ENCODE measurements at regions not wholly inside any gene's neighbourhood (a gene's known extent, or its start where the extent isn't known, plus 50 kb on each side); places are given as distances from the start of the nearest gene placed in this dataset.

DNA sequence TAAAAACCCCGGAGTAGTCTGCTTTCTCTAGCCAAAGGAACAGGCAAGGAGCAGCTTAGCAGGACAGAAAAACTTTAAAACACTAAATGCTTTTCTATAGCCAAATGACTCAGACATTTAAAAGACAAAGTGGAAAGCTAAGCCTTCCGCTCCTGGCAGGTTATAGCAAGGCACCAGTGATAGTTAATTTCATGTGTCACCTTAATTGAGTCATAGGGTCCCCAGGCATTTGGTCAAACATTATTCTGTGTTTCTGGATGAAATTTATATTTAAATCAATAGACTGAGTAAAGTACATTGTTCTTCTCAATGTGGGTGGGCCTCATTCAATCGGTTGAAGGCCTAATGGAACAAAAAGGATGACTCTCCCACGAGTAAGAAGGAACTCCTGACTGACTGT is 885.7 kb upstream of the ADGRL3 start:
- in situ Hi-C loops (cut with HindIII; ENCODE audit: low sequenced_read_pairs): no loop called here
- no peak for DNase-seq (ENCODE audit: low read depth)
- no peak overlapping the region for H3K4me3 ChIP-seq (ENCODE audit: low read depth, low read length)
- TF ChIP-seq, protein P1, sequence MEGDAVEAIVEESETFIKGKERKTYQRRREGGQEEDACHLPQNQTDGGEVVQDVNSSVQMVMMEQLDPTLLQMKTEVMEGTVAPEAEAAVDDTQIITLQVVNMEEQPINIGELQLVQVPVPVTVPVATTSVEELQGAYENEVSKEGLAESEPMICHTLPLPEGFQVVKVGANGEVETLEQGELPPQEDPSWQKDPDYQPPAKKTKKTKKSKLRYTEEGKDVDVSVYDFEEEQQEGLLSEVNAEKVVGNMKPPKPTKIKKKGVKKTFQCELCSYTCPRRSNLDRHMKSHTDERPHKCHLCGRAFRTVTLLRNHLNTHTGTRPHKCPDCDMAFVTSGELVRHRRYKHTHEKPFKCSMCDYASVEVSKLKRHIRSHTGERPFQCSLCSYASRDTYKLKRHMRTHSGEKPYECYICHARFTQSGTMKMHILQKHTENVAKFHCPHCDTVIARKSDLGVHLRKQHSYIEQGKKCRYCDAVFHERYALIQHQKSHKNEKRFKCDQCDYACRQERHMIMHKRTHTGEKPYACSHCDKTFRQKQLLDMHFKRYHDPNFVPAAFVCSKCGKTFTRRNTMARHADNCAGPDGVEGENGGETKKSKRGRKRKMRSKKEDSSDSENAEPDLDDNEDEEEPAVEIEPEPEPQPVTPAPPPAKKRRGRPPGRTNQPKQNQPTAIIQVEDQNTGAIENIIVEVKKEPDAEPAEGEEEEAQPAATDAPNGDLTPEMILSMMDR (IDR thresholded peaks at IDR 0.05; ENCODE audit: low read depth, low read length, missing control alignments): no peak

DNA sequence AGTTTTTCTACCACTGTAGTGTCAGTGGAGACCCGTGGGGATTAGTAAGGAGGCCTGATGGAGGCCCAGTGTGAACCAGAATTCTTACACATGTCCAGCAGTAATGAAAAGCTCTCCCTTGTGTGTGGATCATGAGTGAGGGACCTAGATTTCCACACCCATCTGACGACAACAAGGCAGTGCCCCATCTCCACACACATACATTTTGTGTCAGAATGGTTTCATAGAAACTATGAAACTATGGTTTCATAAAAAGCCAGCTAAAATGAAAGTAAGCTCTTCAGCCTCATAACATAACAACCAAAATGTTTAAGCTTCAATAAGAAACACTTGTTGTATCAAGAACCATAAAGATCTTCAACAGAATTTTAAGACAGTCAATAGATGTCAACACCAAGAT is 884.5 kb upstream of the ADGRL3 start:
- no peak for DNase-seq (ENCODE audit: low read depth)
- TF ChIP-seq, protein P1 (IDR thresholded peaks at IDR 0.05; ENCODE audit: low read depth, low read length, missing control alignments): no peak
- in situ Hi-C loops (cut with HindIII; ENCODE audit: low sequenced_read_pairs): no loop called here
- H3K4me3 ChIP-seq (ENCODE audit: low read depth, low read length): no peak overlapping the region

DNA sequence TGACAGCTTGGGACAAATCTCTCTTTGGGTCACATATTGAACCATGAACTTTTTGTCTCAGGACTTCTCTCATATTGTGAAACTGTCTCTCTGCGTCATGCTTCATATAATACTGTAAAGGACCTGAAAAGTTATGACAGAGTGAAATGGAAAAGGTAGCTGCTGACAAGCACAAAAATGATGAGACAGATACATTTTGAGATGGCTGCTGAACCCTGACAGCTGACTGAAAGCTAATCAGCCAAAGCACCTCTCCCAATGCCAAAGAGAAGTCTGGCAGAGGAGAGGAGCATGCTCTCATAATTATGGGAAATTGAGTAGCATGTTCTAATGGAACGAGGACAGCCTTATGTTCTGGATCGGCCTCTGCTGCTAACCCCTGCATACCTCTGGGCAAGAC is 873.4 kb upstream of the ADGRL3 start:
- no peak for DNase-seq (ENCODE audit: low read depth)
- TF ChIP-seq, protein P1 (IDR thresholded peaks at IDR 0.05; ENCODE audit: low read depth, low read length, missing control alignments): no peak
- H3K4me3 ChIP-seq (ENCODE audit: low read depth, low read length): no peak overlapping the region
- in situ Hi-C loops (cut with HindIII; ENCODE audit: low sequenced_read_pairs): no loop called here

DNA sequence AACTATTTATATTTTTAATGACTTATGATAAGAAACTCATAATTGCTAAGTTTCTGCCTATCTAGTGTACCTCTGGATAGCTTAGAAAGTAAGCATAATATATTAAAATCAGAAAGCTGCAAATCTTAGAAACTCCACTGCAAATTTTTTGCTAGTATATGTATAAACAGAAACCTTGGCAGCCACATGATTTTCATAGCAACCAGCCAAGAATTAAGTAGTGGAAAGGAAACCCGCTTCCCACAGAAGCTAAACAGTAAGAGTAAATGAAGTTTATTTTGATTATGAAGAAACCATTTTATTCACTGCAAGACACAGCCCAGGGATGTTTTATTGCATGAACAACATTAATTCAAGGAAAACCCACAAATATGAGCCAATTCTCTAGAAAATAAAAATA is 872.5 kb upstream of the ADGRL3 start:
- in situ Hi-C loops (cut with HindIII; ENCODE audit: low sequenced_read_pairs): no loop called here
- H3K4me3 ChIP-seq (ENCODE audit: low read depth, low read length): no peak overlapping the region
- TF ChIP-seq, protein P1 (IDR thresholded peaks at IDR 0.05; ENCODE audit: low read depth, low read length, missing control alignments): no peak
- DNase-seq (ENCODE audit: low read depth): peak; percentile 12

DNA sequence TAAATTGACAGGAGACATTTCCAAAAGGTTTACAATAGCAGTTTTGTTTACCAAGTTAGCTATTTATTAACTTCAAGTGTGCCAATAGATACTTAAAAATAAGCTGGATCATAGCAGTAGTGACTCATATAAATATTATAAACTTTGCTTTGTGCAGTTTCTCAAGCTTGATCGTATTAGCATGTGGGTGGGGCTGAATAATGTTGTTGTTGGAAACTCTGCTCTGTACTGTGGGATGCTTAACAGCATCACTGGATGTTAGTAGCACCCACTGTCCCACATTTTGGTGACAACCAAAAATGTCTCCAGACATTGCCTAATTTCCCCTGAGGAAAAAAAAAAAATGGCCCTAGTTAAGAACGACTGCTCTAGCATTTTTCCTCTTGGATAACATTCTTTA is 855.2 kb upstream of the ADGRL3 start:
- TF ChIP-seq, protein P1 (IDR thresholded peaks at IDR 0.05; ENCODE audit: low read depth, low read length, missing control alignments): no peak
- in situ Hi-C loops (cut with HindIII; ENCODE audit: low sequenced_read_pairs): no loop called here
- no peak for DNase-seq (ENCODE audit: low read depth)
- no peak overlapping the region for H3K4me3 ChIP-seq (ENCODE audit: low read depth, low read length)

DNA sequence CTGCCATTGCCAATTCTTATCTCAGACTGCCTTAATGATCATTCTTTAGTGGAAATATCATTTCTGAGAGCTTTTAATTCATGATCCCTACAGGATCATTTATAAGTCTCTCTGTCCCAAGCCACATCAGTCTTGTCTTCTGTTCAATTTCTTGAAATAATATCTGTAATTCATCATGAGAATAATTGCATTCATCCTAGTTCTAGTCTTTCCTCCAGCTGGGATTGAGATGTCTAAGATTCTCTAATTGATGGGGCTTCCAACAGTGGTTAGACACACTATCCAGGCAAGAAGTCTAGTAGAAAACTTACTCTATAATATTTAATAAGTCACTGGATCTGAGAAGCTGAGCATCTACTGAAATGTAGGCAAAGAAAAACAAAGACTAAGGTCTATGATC is 854.7 kb upstream of the ADGRL3 start:
- TF ChIP-seq, protein P1 (IDR thresholded peaks at IDR 0.05; ENCODE audit: low read depth, low read length, missing control alignments): no peak
- H3K4me3 ChIP-seq (ENCODE audit: low read depth, low read length): no peak overlapping the region
- no peak for DNase-seq (ENCODE audit: low read depth)
- in situ Hi-C loops (cut with HindIII; ENCODE audit: low sequenced_read_pairs): no loop called here

Data from astrocyte of the cerebellum (primary cell).